ENCODE measurements at regions not wholly inside any gene's neighbourhood (a gene's known extent, or its start where the extent isn't known, plus 50 kb on each side); places are given as distances from the start of the nearest gene placed in this dataset.

- no peak for TF ChIP-seq CTCF (IDR thresholded peaks at IDR 0.05; ENCODE audit: unreplicated experiment)
- intact Hi-C loops (cut with micrococcal nuclease), result loop anchor here (2.0 kb wide), 1 partner anchor 199 kb away; no protein-coding TSS in a partner anchor
- Mint-ChIP-seq H3K4me1 (ENCODE audit: insufficient read depth, unreplicated experiment) (no peaks in the 10 kb centered on the region), H3K36me3 (ENCODE audit: insufficient read depth, unreplicated experiment) (no peaks in the 10 kb centered on the region), H3K4me3 (ENCODE audit: unreplicated experiment) (no peak overlapping the region), H3K27ac (ENCODE audit: low read depth, unreplicated experiment) (no peak overlapping the region), H3K9me3 (ENCODE audit: unreplicated experiment) (peaks cover 14% of the 10 kb centered on the region), H3K27me3 (ENCODE audit: insufficient read depth, unreplicated experiment) (no peaks in the 10 kb centered on the region)
- BruUV-seq (replicated peaks), result no TSS peak
- ChIA-PET CTCF (interaction anchor here (1.1 to 1.5 kb wide), 2 partner anchors 54 to 509 kb away, joined by 3 read pairs; no protein-coding TSS in a partner anchor), POLR2A (no interaction called here)
- DNase-seq (ENCODE audit: unreplicated experiment), result no peak
These were observed 124.5 kb upstream of the USP24 start for GRCh38 chr1:55339681-55340080.

- no TSS peak for BruUV-seq (replicated peaks)
- H3K27ac Mint-ChIP-seq (ENCODE audit: low read depth, unreplicated experiment), result no peak overlapping the region
- ChIA-PET POLR2A (interaction anchor here (0.5 kb wide), 1 partner anchor 459 kb away, joined by 3 read pairs; no protein-coding TSS in a partner anchor), CTCF (interaction anchor here (0.8 to 1.6 kb wide), 2 partner anchors 12 to 21 kb away, joined by 5 read pairs; no protein-coding TSS in a partner anchor)
- no peak for TF ChIP-seq CTCF (IDR thresholded peaks at IDR 0.05; ENCODE audit: unreplicated experiment)
- H3K27me3 Mint-ChIP-seq (ENCODE audit: insufficient read depth, unreplicated experiment), result no peaks in the 10 kb centered on the region
- peaks cover 14% of the 10 kb centered on the region for H3K9me3 Mint-ChIP-seq (ENCODE audit: unreplicated experiment)
- H3K4me1 Mint-ChIP-seq (ENCODE audit: insufficient read depth, unreplicated experiment), result no peaks in the 10 kb centered on the region
- intact Hi-C loops (cut with micrococcal nuclease), result loop anchor here (1.0 to 2.0 kb wide), 2 partner anchors 54 to 198 kb away; no protein-coding TSS in a partner anchor
- no peak for DNase-seq (ENCODE audit: unreplicated experiment)
- H3K36me3 Mint-ChIP-seq (ENCODE audit: insufficient read depth, unreplicated experiment), result no peaks in the 10 kb centered on the region
- H3K4me3 Mint-ChIP-seq (ENCODE audit: unreplicated experiment), result no peak overlapping the region
These were observed 123.3 kb upstream of the USP24 start for GRCh38 chr1:55338448-55338820.

- Mint-ChIP-seq H3K9me3 (ENCODE audit: unreplicated experiment) (peaks cover 14% of the 10 kb centered on the region), H3K4me1 (ENCODE audit: insufficient read depth, unreplicated experiment) (no peaks in the 10 kb centered on the region), H3K36me3 (ENCODE audit: insufficient read depth, unreplicated experiment) (no peaks in the 10 kb centered on the region), H3K27me3 (ENCODE audit: insufficient read depth, unreplicated experiment) (no peaks in the 10 kb centered on the region), H3K27ac (ENCODE audit: low read depth, unreplicated experiment) (no peak overlapping the region), H3K4me3 (ENCODE audit: unreplicated experiment) (no peak overlapping the region)
- intact Hi-C loops (cut with micrococcal nuclease), result loop anchor here (1.0 to 2.0 kb wide), 2 partner anchors 54 to 197 kb away; no protein-coding TSS in a partner anchor
- peak; percentile 23 for TF ChIP-seq CTCF (IDR thresholded peaks at IDR 0.05; ENCODE audit: unreplicated experiment)
- peak; percentile 74 for DNase-seq (ENCODE audit: unreplicated experiment)
- ChIA-PET CTCF (interaction anchor here (0.7 to 1.6 kb wide), 5 partner anchors 12 to 1247 kb away, joined by 3 to 5 read pairs (median 5); no protein-coding TSS in a partner anchor), POLR2A (interaction anchor here (0.5 kb wide), 1 partner anchor 460 kb away, joined by 3 read pairs; no protein-coding TSS in a partner anchor)
- BruUV-seq (replicated peaks), result no TSS peak
These were observed 122.8 kb upstream of the USP24 start for GRCh38 chr1:55337801-55338447.

GRCh38 chr1:55334797-55335196 lies 119.6 kb upstream of the USP24 start:
- H3K4me1 Mint-ChIP-seq (ENCODE audit: insufficient read depth, unreplicated experiment), result no peaks in the 10 kb centered on the region
- no peak overlapping the region for H3K4me3 Mint-ChIP-seq (ENCODE audit: unreplicated experiment)
- DNase-seq (ENCODE audit: unreplicated experiment), result no peak
- H3K27ac Mint-ChIP-seq (ENCODE audit: low read depth, unreplicated experiment), result no peak overlapping the region
- TF ChIP-seq CTCF (IDR thresholded peaks at IDR 0.05; ENCODE audit: unreplicated experiment), result no peak
- no peaks in the 10 kb centered on the region for H3K27me3 Mint-ChIP-seq (ENCODE audit: insufficient read depth, unreplicated experiment)
- ChIA-PET CTCF (no interaction called here), POLR2A (no interaction called here)
- intact Hi-C loops (cut with micrococcal nuclease), result no loop called here
- BruUV-seq (replicated peaks), result no TSS peak
- no peaks in the 10 kb centered on the region for H3K36me3 Mint-ChIP-seq (ENCODE audit: insufficient read depth, unreplicated experiment)
- peaks cover 2% of the 10 kb centered on the region for H3K9me3 Mint-ChIP-seq (ENCODE audit: unreplicated experiment)

Data from MCF 10A (cell line).